ENCODE measurements at regions not wholly inside any gene's neighbourhood (a gene's known extent, or its start where the extent isn't known, plus 50 kb on each side); places are given as distances from the start of the nearest gene placed in this dataset.

- TF ChIP-seq ASH2L (IDR thresholded peaks at IDR 0.05; ENCODE audit: borderline replicate concordance, low read depth) = no peak
Measured at GRCh38 chr13:40179445-40180281, 486.8 kb downstream of the FOXO1 start (continued).

- no TSS peak for BruUV-seq (replicated peaks)
- no peak for FAIRE-seq
- Histone ChIP-seq H3K4me2 (ENCODE audit: control insufficient read depth, insufficient read depth) (no peak overlapping the region), H3K27me3 (replicated peaks in 1 of 2; ENCODE audit: control insufficient read depth in 2 of 2, insufficient read depth in 2 of 2, low read length in 1 of 2) (no peaks in the 10 kb centered on the region; a peak in 1 of 4 replicates), H3K79me2 (ENCODE audit: control insufficient read depth, insufficient read depth, low read length) (no peaks in the 10 kb centered on the region), H3K9me3 (replicated peaks; ENCODE audit: control insufficient read depth, insufficient read depth, low read length) (no peaks in the 10 kb centered on the region; the same call in 2 of the 3 replicates), H3K27ac (ENCODE audit: control insufficient read depth, insufficient read depth) (no peak overlapping the region), H3K4me3 (no peak overlapping the region), H4K20me1 (ENCODE audit: control insufficient read depth, insufficient read depth) (no peaks in the 10 kb centered on the region; the same call in 1 of the 2 replicates), H3K36me3 (ENCODE audit: control insufficient read depth in 2 of 2, insufficient read depth in 2 of 2, low read length in 1 of 2) (no peaks in the 10 kb centered on the region), H2AFZ (ENCODE audit: control insufficient read depth, low read depth, low read length) (no peak overlapping the region), H3K9ac (ENCODE audit: control insufficient read depth, insufficient read depth, low read length) (no peak overlapping the region), H3K4me1 (ENCODE audit: control insufficient read depth, insufficient read depth, low read length) (no peaks in the 10 kb centered on the region)
- ChIA-PET SMC1A (ENCODE audit: uncharacterized antibody, unreplicated experiment) (interaction anchor here (0.8 kb wide), 1 partner anchor 62 kb away, joined by 3 read pairs; no protein-coding TSS in a partner anchor), POLR2A (no interaction called here), CTCF (interaction anchor here (1.1 kb wide), 1 partner anchor 11 kb away, joined by 3 read pairs; no protein-coding TSS in a partner anchor), RAD21 (ENCODE audit: unreplicated experiment) (no interaction called here)
- no peak for ATAC-seq
- WGBS (ENCODE audit: insufficient coverage, insufficient replicate concordance, low lambda C conversion rate, missing lambda C conversion rate) = 88% methylated on average over 1 of the region's 1 CpG
- DNase-seq (ENCODE audit: low read depth, low spot score) = no peak
- intact Hi-C loops (cut with micrococcal nuclease; ENCODE audit: unreplicated experiment) = no loop called here
- in situ Hi-C loops (cut with MboI) = no loop called here
- no peak for TF ChIP-seq RCOR1 (conservative IDR thresholded peaks at IDR 0.05; ENCODE audit: low read depth, low read length)
- no peak for TF ChIP-seq ZNF217 (IDR thresholded peaks at IDR 0.05)
Measured at GRCh38 chr13:40180776-40181175, 485.7 kb downstream of the FOXO1 start.

- DNase-seq (ENCODE audit: low read depth, low spot score) = no peak
- in situ Hi-C loops (cut with MboI) = no loop called here
- Histone ChIP-seq H2AFZ (ENCODE audit: control insufficient read depth, low read depth, low read length) (no peak overlapping the region), H3K27me3 (replicated peaks in 1 of 2; ENCODE audit: control insufficient read depth in 2 of 2, insufficient read depth in 2 of 2, low read length in 1 of 2) (no peaks in the 10 kb centered on the region; a peak in 1 of 4 replicates), H3K4me1 (ENCODE audit: control insufficient read depth, insufficient read depth, low read length) (no peaks in the 10 kb centered on the region), H3K4me3 (no peak overlapping the region), H3K9me3 (replicated peaks; ENCODE audit: control insufficient read depth, insufficient read depth, low read length) (no peaks in the 10 kb centered on the region; the same call in 2 of the 3 replicates), H3K36me3 (ENCODE audit: control insufficient read depth in 2 of 2, insufficient read depth in 2 of 2, low read length in 1 of 2) (no peaks in the 10 kb centered on the region), H3K79me2 (ENCODE audit: control insufficient read depth, insufficient read depth, low read length) (no peaks in the 10 kb centered on the region), H3K27ac (ENCODE audit: control insufficient read depth, insufficient read depth) (no peak overlapping the region), H3K4me2 (ENCODE audit: control insufficient read depth, insufficient read depth) (no peak overlapping the region), H4K20me1 (ENCODE audit: control insufficient read depth, insufficient read depth) (no peaks in the 10 kb centered on the region; the same call in 1 of the 2 replicates), H3K9ac (ENCODE audit: control insufficient read depth, insufficient read depth, low read length) (no peak overlapping the region)
- ChIA-PET RAD21 (ENCODE audit: unreplicated experiment) (no interaction called here), CTCF (no interaction called here), POLR2A (no interaction called here), SMC1A (ENCODE audit: uncharacterized antibody, unreplicated experiment) (no interaction called here)
- intact Hi-C loops (cut with micrococcal nuclease; ENCODE audit: unreplicated experiment) = no loop called here
- WGBS (ENCODE audit: insufficient coverage, insufficient replicate concordance, low lambda C conversion rate, missing lambda C conversion rate) = 67% methylated on average over 4 of the region's 4 CpGs
- no peak for FAIRE-seq
- ATAC-seq = no peak
- BruUV-seq (replicated peaks) = no TSS peak
- TF ChIP-seq ATF2 (IDR thresholded peaks at IDR 0.05; ENCODE audit: low read length) (no peak), E2F4 (IDR thresholded peaks at IDR 0.05; ENCODE audit: low read depth, low read length) (no peak), STAT3 (IDR thresholded peaks at IDR 0.05; ENCODE audit: low read depth, low read length) (no peak), IRF3 (IDR thresholded peaks at IDR 0.05) (no peak)
Measured at GRCh38 chr13:40181203-40181845, 485.1 kb downstream of the FOXO1 start.
